Cardiac fibroblast (primary cell): ENCODE measurements at regions not wholly inside any gene's neighbourhood (a gene's known extent, or its start where the extent isn't known, plus 50 kb on each side); places are given as distances from the start of the nearest gene placed in this dataset.

Experiments
- DNase-seq, 2 donors: peaks; one replicate each; pipeline versions ENCODE4 v3.0.0 to v3.0.0-alpha.2; 2010; ENCODE audit warnings: low read depth in 2 of 2
- H3K4me3 ChIP-seq, 2 donors: replicated peaks in 1 of 2; 1 replicate in 1 of 2; 2 replicates in 1 of 2; pipeline ENCODE4 v1.5.1; 2011; ENCODE audit warnings: low read depth in 2 of 2, low read length in 2 of 2, mild to moderate bottlenecking in 2 of 2, moderate library complexity in 1 of 2
- CTCF ChIP-seq: IDR thresholded peaks from one replicate; pipeline ENCODE4 v1.5.1; 2011; ENCODE audit warnings: low read depth, mild to moderate bottlenecking, low read length, inconsistent platforms

GRCh38 chr10:93175490-93175889 is 101.8 kb downstream of the CYP26A1 start:
- no peak overlapping the region for H3K4me3 ChIP-seq
- no peak for TF ChIP-seq CTCF
- no peak for DNase-seq

- no peak for DNase-seq
- TF ChIP-seq CTCF = no peak
- H3K4me3 ChIP-seq = no peak overlapping the region
These were observed 103.8 kb downstream of the CYP26A1 start for GRCh38 chr10:93177511-93177910.

- TF ChIP-seq CTCF = no peak
- no peak for DNase-seq
- H3K4me3 ChIP-seq = no peak overlapping the region
These were observed 104.5 kb downstream of the CYP26A1 start for GRCh38 chr10:93178226-93178625.

GRCh38 chr10:93180482-93180931 is 106.8 kb downstream of the CYP26A1 start:
- H3K4me3 ChIP-seq = no peak overlapping the region
- no peak for TF ChIP-seq CTCF
- DNase-seq = peak in 1 of 2 donors; percentile 63

GRCh38 chr10:93181271-93182048 is 107.8 kb downstream of the CYP26A1 start:
- no peak for DNase-seq
- no peak for TF ChIP-seq CTCF
- H3K4me3 ChIP-seq = no peak overlapping the region

GRCh38 chr10:93182049-93182327 is 108.3 kb downstream of the CYP26A1 start:
- no peak for DNase-seq
- H3K4me3 ChIP-seq = no peak overlapping the region
- TF ChIP-seq CTCF = no peak

GRCh38 chr10:93182790-93183189 is 109.1 kb downstream of the CYP26A1 start:
- no peak for DNase-seq
- H3K4me3 ChIP-seq = no peak overlapping the region
- TF ChIP-seq CTCF = no peak
